ENCODE measurements at regions not wholly inside any gene's neighbourhood (a gene's known extent, or its start where the extent isn't known, plus 50 kb on each side); places are given as distances from the start of the nearest gene placed in this dataset.
A peak's percentile ranks its signal among the peaks of the same experiment; 100 is the strongest.
"Not testable (repeated sequence)": the region's sequence is repeated elsewhere in the genome, so short reads cannot be mapped to it uniquely, and the experiment has no call there.

GRCh38 chr6:68186870-68187269 lies 448.2 kb upstream of the ADGRB3 start (continued):
- no peak for TF ChIP-seq HMGXB4 (CRISPR knock-in tag; IDR thresholded peaks at IDR 0.05; ENCODE audit: borderline replicate concordance)
- no peak for TF ChIP-seq EHMT2 (IDR thresholded peaks at IDR 0.05; ENCODE audit: low read depth)
- no peak for TF ChIP-seq RNF2 (IDR thresholded peaks at IDR 0.05; ENCODE audit: borderline replicate concordance, low read depth)
- TF ChIP-seq ELK1 (IDR thresholded peaks at IDR 0.05; ENCODE audit: low read depth, low read length), result no peak
- TF ChIP-seq CHD4 (IDR thresholded peaks at IDR 0.05; ENCODE audit: borderline replicate concordance), result no peak
- TF ChIP-seq SMC3 (IDR thresholded peaks at IDR 0.05), result no peak
- TF ChIP-seq TFCP2L1 (CRISPR knock-in tag; IDR thresholded peaks at IDR 0.05), result no peak

- ChIA-PET CTCF (no interaction called here), POLR2A (no interaction called here)
- DNase-seq (ENCODE audit: low read depth in 1 of 2, low spot score in 1 of 2), result no peak
- Histone ChIP-seq H3K4me2 (no peak overlapping the region), H3K4me3 (no peak overlapping the region), H3K4me1 (no peaks in the 10 kb centered on the region), H3K9me3 (no peaks in the 10 kb centered on the region), H3K27ac (no peak overlapping the region)
- TF ChIP-seq SMC3 (IDR thresholded peaks at IDR 0.05), result no peak
- TF ChIP-seq HOXB5 (CRISPR knock-in tag; IDR thresholded peaks at IDR 0.05), result no peak
- TF ChIP-seq TP53 (CRISPR knock-in tag; IDR thresholded peaks at IDR 0.05), result no peak
- TF ChIP-seq ZFP36 (IDR thresholded peaks at IDR 0.05; ENCODE audit: borderline replicate concordance, partially characterized antibody), result no peak
- no peak for TF ChIP-seq FOSB (CRISPR knock-in tag; IDR thresholded peaks at IDR 0.05)
- no peak for TF ChIP-seq RNF2 (IDR thresholded peaks at IDR 0.05; ENCODE audit: borderline replicate concordance, low read depth)
- TF ChIP-seq NR3C1 (IDR thresholded peaks at IDR 0.05), result no peak
- TF ChIP-seq POLR2AphosphoS2 (conservative IDR thresholded peaks at IDR 0.05; ENCODE audit: low read length), result no peak
- TF ChIP-seq CBX8 (IDR thresholded peaks at IDR 0.05), result no peak
- no peak for TF ChIP-seq HES2 (IDR thresholded peaks at IDR 0.05)
- TF ChIP-seq JUN (IDR thresholded peaks at IDR 0.05), result no peak
- no peak for TF ChIP-seq ZC3H11A (IDR thresholded peaks at IDR 0.05)
- TF ChIP-seq HOXB13 (CRISPR knock-in tag; IDR thresholded peaks at IDR 0.05; ENCODE audit: low read depth), result no peak
- TF ChIP-seq KDM5A (IDR thresholded peaks at IDR 0.05), result no peak
- no peak for TF ChIP-seq CBX2 (IDR thresholded peaks at IDR 0.05; ENCODE audit: borderline replicate concordance, low read depth)
- no peak for TF ChIP-seq CTCF (IDR thresholded peaks at IDR 0.05)
- no peak for TF ChIP-seq KDM1A (IDR thresholded peaks at IDR 0.05; ENCODE audit: low read depth)
- TF ChIP-seq ZNF302 (CRISPR knock-in tag; IDR thresholded peaks at IDR 0.05), result no peak
- no peak for TF ChIP-seq RFX5 (IDR thresholded peaks at IDR 0.05)
- 4% methylated on average over 3 of the region's 3 CpGs for WGBS (ENCODE audit: missing lambda C conversion rate)
- FAIRE-seq, result no peak
- no peak for ATAC-seq
Observed at GRCh38 chr6:68182386-68182785, 452.7 kb upstream of the ADGRB3 start.

DNA sequence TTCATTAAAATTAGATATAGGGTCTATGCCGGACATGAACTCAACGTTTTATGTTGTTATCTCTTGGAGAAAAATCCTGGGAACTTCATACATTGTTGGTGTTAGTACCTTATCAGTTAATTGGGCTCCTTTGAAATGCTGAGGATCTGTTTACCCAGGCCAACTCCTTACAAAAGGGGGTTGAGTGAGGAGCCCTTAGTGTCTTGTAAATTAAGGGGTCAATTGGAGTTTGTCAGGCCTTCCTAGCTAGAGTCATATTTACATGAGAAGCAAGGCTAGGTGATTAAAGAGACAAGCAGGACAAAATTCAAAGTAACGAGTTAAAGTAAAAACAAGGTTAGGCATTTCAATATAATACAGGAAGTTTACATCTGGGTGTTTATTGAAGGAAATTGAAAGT lies 454.1 kb upstream of the ADGRB3 start:
- CTCF ChIA-PET, H3K27ac ChIP-seq, H3K4me1 ChIP-seq, ATAC-seq, H3K4me3 ChIP-seq, H3K9me3 ChIP-seq, POLR2A ChIA-PET, H3K4me2 ChIP-seq, FAIRE-seq: not testable (repeated sequence)
- DNase-seq (ENCODE audit: low read depth in 1 of 2, low spot score in 1 of 2), result peak in 1 of 2 experiments; percentile 42
- WGBS (ENCODE audit: missing lambda C conversion rate), result 30% methylated on average over 3 of the region's 3 CpGs

Data from A549 (cell line).